RWPE2 (cell line): ENCODE measurements at regions not wholly inside any gene's neighbourhood (a gene's known extent, or its start where the extent isn't known, plus 50 kb on each side); places are given as distances from the start of the nearest gene placed in this dataset.

Experiments used
- ATAC-seq: fragments of 200-7000 bp; cut with Tn5 transposase; 3 replicates; pipeline ENCODE4 v1.9.1; 2021; ENCODE audit warnings: low read depth
- DNase-seq: peaks from one replicate; pipeline ENCODE4 v3.0.0-alpha.2; 2020; ENCODE audit warnings: low spot score
- H3K27ac ChIP-seq: fragments of 450-650 bp; 2 replicates; pipeline ENCODE4 v1.5.1; 2017; ENCODE audit warnings: mild to moderate bottlenecking; ENCODE audit not compliant: poor library complexity, severe bottlenecking
- H3K27me3 ChIP-seq: fragments of 250-450 bp; sonication (Bioruptor Pico); 2 replicates; pipeline ENCODE4 v1.5.1; 2021; ENCODE audit warnings: mild to moderate bottlenecking, moderate library complexity; ENCODE audit not compliant: insufficient read depth, poor library complexity, severe bottlenecking
- H3K36me3 ChIP-seq: fragments of 250-450 bp; sonication (Bioruptor Pico); 2 replicates; pipeline ENCODE4 v1.5.1; 2020; ENCODE audit warnings: low read depth, mild to moderate bottlenecking, moderate library complexity
- H3K4me1 ChIP-seq: fragments of 250-450 bp; sonication (Bioruptor Pico); 2 replicates; pipeline ENCODE4 v1.5.1; 2021; ENCODE audit warnings: mild to moderate bottlenecking, moderate library complexity; ENCODE audit not compliant: insufficient read depth, poor library complexity, severe bottlenecking
- H3K4me3 ChIP-seq: fragments of 250-450 bp; sonication (Bioruptor Pico); 2 replicates; pipeline ENCODE4 v1.5.1; 2021; ENCODE audit warnings: mild to moderate bottlenecking, moderate library complexity; ENCODE audit not compliant: severe bottlenecking
- H3K9me3 ChIP-seq: fragments of 250-450 bp; sonication (Bioruptor Pico); 2 replicates; pipeline ENCODE4 v1.5.1; 2021; ENCODE audit warnings: mild to moderate bottlenecking, moderate library complexity; ENCODE audit not compliant: severe bottlenecking
- TF ChIP-seq, protein P1 (sequence below): fragments of 450-650 bp; IDR thresholded peaks from one replicate; pipeline ENCODE4 v1.5.1; 2017; ENCODE audit warnings: mild to moderate bottlenecking, moderate library complexity; ENCODE audit not compliant: poor library complexity, severe bottlenecking

DNA sequence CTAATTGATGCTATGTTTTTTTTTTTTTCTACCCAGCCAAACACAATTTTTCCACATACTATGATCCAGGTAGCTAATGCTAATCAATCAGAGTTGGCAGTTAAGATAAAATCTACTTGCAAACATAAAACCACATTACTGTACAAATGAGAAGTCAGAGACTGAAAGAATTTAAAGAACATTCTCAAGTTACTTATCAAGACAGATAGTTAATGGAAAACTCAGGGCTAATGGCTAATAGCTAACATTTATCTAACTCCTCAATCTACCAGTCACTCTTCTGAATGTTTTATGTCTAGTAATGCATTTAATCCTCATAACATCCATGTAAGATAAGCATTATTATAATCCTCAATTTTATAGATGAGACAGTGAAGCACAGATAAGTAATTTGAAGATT lies 537.6 kb upstream of the SETBP1 start:
- Histone ChIP-seq H3K27ac (no peak overlapping the region), H3K36me3 (no peaks in the 10 kb centered on the region), H3K9me3 (no peaks in the 10 kb centered on the region), H3K27me3 (no peaks in the 10 kb centered on the region), H3K4me1 (no peaks in the 10 kb centered on the region), H3K4me3 (no peak overlapping the region)
- TF ChIP-seq, protein P1, sequence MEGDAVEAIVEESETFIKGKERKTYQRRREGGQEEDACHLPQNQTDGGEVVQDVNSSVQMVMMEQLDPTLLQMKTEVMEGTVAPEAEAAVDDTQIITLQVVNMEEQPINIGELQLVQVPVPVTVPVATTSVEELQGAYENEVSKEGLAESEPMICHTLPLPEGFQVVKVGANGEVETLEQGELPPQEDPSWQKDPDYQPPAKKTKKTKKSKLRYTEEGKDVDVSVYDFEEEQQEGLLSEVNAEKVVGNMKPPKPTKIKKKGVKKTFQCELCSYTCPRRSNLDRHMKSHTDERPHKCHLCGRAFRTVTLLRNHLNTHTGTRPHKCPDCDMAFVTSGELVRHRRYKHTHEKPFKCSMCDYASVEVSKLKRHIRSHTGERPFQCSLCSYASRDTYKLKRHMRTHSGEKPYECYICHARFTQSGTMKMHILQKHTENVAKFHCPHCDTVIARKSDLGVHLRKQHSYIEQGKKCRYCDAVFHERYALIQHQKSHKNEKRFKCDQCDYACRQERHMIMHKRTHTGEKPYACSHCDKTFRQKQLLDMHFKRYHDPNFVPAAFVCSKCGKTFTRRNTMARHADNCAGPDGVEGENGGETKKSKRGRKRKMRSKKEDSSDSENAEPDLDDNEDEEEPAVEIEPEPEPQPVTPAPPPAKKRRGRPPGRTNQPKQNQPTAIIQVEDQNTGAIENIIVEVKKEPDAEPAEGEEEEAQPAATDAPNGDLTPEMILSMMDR, result no peak
- no peak for DNase-seq
- ATAC-seq, result no peak

DNA sequence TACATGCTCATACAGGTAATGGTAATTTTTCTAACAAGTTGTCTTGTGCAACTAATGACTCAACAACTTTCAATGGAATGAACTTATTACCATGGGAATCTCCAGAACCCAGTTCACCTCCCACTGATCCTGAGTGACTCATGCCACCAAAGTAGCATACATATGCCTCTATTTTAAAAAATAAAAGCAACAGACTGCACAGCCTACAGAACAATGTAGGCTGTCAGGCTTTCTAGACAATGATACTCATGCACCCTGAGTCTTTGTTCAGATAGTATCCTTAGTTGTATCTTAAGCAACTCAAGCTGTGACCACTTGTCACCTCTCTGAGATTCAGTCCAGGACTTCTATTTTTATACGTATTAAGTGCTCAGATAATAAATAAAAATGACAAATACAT lies 531.0 kb upstream of the SETBP1 start:
- ATAC-seq, result peak; percentile 100
- no peaks in the 10 kb centered on the region for H3K27me3 ChIP-seq
- H3K9me3 ChIP-seq, result no peaks in the 10 kb centered on the region
- no peaks in the 10 kb centered on the region for H3K36me3 ChIP-seq
- no peak overlapping the region for H3K4me3 ChIP-seq
- peak; percentile 61 for DNase-seq
- H3K27ac ChIP-seq, result peak overlapping the region; percentile 49
- peaks cover 18% of the 10 kb centered on the region for H3K4me1 ChIP-seq
- TF ChIP-seq, protein P1, result no peak

DNA sequence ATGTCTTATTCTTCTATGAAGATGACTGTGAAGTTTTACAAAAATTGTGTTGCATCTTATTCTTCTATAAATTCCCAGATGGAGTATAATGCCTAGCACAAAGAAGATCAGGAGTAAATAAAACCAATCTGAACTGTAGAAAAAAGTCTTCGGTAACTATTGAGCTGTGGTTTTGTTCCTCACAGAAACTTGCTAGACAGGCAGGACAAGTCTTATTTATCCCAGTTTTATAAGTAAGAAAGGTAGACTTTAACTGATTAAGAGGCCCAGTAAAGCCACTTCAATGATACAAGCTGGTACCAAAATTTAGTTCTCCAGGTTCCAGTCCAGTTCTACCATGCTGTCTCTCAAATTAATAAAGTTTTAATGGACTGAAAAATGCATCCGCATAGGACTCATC lies 526.7 kb upstream of the SETBP1 start:
- DNase-seq (no peak), ATAC-seq (no peak)
- Histone ChIP-seq H3K27ac (no peak overlapping the region), H3K36me3 (no peaks in the 10 kb centered on the region), H3K4me1 (peaks cover 12% of the 10 kb centered on the region), H3K4me3 (no peak overlapping the region), H3K9me3 (no peaks in the 10 kb centered on the region), H3K27me3 (no peaks in the 10 kb centered on the region)
- TF ChIP-seq, protein P1, result no peak

DNA sequence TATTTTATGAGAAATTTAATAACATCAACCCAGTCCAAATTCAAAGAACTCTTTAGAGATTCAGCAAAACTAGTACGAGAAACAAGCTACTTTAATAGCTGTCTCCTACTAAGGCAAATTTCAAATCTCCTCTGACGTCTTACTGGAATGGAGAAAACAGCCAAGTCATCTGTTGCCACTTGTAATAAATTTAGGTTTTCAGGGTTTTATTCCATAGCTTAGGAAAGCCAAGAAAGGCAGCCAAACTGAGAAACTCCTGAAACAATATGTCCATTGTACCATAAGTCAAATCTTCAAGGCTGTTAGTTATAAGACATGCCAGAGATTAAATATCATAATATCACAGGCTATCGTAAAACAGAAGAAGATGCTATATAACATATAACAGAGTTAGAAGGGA lies 524.6 kb upstream of the SETBP1 start:
- Histone ChIP-seq H3K9me3 (no peaks in the 10 kb centered on the region), H3K4me3 (no peak overlapping the region), H3K4me1 (no peaks in the 10 kb centered on the region), H3K27me3 (no peaks in the 10 kb centered on the region), H3K27ac (no peak overlapping the region), H3K36me3 (no peaks in the 10 kb centered on the region)
- ATAC-seq (no peak), DNase-seq (no peak)
- TF ChIP-seq, protein P1, result no peak

DNA sequence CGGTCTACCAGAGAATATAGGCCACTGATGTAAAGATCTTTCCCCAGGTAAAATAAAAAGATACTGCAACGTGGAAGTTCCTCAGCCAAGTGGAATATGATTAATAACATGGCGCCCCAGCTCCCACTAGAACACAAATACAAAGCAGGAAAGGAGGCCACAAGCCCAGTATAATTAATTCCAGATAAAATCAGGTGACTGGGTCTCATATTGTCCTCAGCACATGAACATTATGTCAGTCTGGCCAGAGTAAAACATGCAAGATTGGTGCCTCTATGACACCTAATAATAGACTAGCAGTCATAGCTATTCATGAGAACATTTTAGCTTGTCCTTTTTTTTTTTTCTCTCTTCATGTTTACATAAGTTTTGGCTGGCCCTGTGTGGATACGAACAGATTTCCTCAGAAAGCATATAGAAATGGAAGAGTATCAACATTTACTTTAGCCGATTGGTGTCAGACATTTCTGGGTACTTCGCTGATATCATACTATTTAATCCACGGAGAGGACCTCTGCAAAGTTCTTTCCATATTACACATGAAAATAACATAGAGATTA lies 523.8 kb upstream of the SETBP1 start:
- TF ChIP-seq, protein P1, result no peak
- no peak overlapping the region for H3K4me3 ChIP-seq
- no peaks in the 10 kb centered on the region for H3K9me3 ChIP-seq
- H3K27ac ChIP-seq, result no peak overlapping the region
- H3K27me3 ChIP-seq, result no peaks in the 10 kb centered on the region
- no peaks in the 10 kb centered on the region for H3K4me1 ChIP-seq
- H3K36me3 ChIP-seq, result no peaks in the 10 kb centered on the region
- ATAC-seq, result no peak
- DNase-seq, result no peak
